GM12878 (cell line): ENCODE measurements at regions not wholly inside any gene's neighbourhood (a gene's known extent, or its start where the extent isn't known, plus 50 kb on each side); places are given as distances from the start of the nearest gene placed in this dataset.

Experiments used
- ATAC-seq: fragments of 200-7000 bp; cut with Tn5 transposase; 3 replicates; pipeline ENCODE4 v1.9.1; 2020; ENCODE audit warnings: mild to moderate bottlenecking, moderate library complexity
- BruUV-seq: library from RNA; stranded (reverse); fragments of 400-500 nt; replicated peaks from 2 replicates; lab custom pipeline; 2021; lab: Mats Ljungman, UMichigan
- CTCF ChIA-PET: fragments of 300-600 bp; sonication (Branson Sonifier 250); formaldehyde crosslinking; extraction: SDS; loops from one replicate; lab custom pipeline; 2021; ENCODE audit warnings: inconsistent platforms; lab: Yijun Ruan, JAX
- POLR2A ChIA-PET: fragments of 350-600 bp; formaldehyde crosslinking; extraction: SDS; loops from one replicate; lab custom pipeline; 2021; ENCODE audit warnings: inconsistent platforms; lab: Charles Lee
- RAD21 ChIA-PET: fragments of 300-600 bp; sonication (Branson Sonifier 250); formaldehyde crosslinking; loops from one replicate; lab custom pipeline; 2023; ENCODE audit warnings: antibody characterized with exemption; ENCODE audit not compliant: unreplicated experiment; lab: Charles Lee
- SMC1A ChIA-PET: fragments of 300-600 bp; sonication (Branson Sonifier 250); formaldehyde crosslinking; loops from one replicate; lab custom pipeline; 2023; ENCODE audit not compliant: unreplicated experiment, uncharacterized antibody; lab: Charles Lee
- DNase-seq: peaks from one replicate; pipeline ENCODE4 v3.0.0-alpha.2; 2011; ENCODE audit warnings: low read depth, low spot score
- FAIRE-seq: peaks from 3 replicates; lab custom pipeline; 2011; peaks lifted over from hg19 to GRCh38; lab: Jason Lieb, UNC
- H2AFZ ChIP-seq: 2 replicates; pipeline ENCODE4 v1.6.0; 2011; ENCODE audit warnings: low read depth, low read length, control low read depth; ENCODE audit not compliant: control insufficient read depth
- H3K27ac ChIP-seq: 2 replicates; pipeline ENCODE4 v1.5.1; 2011; ENCODE audit warnings: control low read depth; ENCODE audit not compliant: control insufficient read depth, insufficient read depth
- H3K27me3 ChIP-seq, 2 experiments: replicated peaks in 1 of 2; 2 replicates each; pipeline versions ENCODE4 v1.6.0 to v1.6.1; 2011; ENCODE audit warnings: low read length in 1 of 2; ENCODE audit not compliant: control insufficient read depth in 2 of 2, insufficient read depth in 2 of 2
- H3K36me3 ChIP-seq, 2 experiments: 2 replicates each; pipeline ENCODE4 v1.5.1; 2011; ENCODE audit warnings: low read length in 1 of 2; ENCODE audit not compliant: control insufficient read depth in 2 of 2, insufficient read depth in 2 of 2
- H3K4me1 ChIP-seq: 2 replicates; pipeline ENCODE4 v1.6.1; 2011; ENCODE audit warnings: mild to moderate bottlenecking, low read length, moderate library complexity, mixed read lengths; ENCODE audit not compliant: control insufficient read depth, insufficient read depth
- H3K4me2 ChIP-seq: 2 replicates; pipeline ENCODE4 v1.6.0; 2011; ENCODE audit warnings: control low read depth; ENCODE audit not compliant: control insufficient read depth, insufficient read depth
- H3K4me3 ChIP-seq: fragments of 200-600 bp; sonication (generic); 2 replicates; pipeline ENCODE4 v1.5.1; 2016
- H3K79me2 ChIP-seq: 2 replicates; pipeline ENCODE4 v1.6.0; 2011; ENCODE audit warnings: low read length; ENCODE audit not compliant: control insufficient read depth, insufficient read depth
- H3K9ac ChIP-seq: 2 replicates; pipeline ENCODE4 v1.8.0; 2011; ENCODE audit warnings: low read length, control low read depth, mixed read lengths; ENCODE audit not compliant: control insufficient read depth, insufficient read depth
- H3K9me3 ChIP-seq: replicated peaks from 3 replicates; pipeline ENCODE4 v1.5.1; 2011; ENCODE audit warnings: mild to moderate bottlenecking, low read length; ENCODE audit not compliant: control insufficient read depth, insufficient read depth
- H4K20me1 ChIP-seq: 2 replicates; pipeline ENCODE4 v1.6.0; 2011; ENCODE audit not compliant: control insufficient read depth, insufficient read depth
- CEBPB ChIP-seq, 2 experiments: fragments of 150-350 bp in 1 of 2; IDR thresholded peaks; 2 replicates each; pipeline ENCODE4 v1.6.1; 2012 to 2014; ENCODE audit warnings: low read depth in 2 of 2, low read length in 2 of 2, borderline replicate concordance in 1 of 2, inconsistent platforms in 1 of 2
- ETV6 ChIP-seq, 2 experiments: fragments of 450-650 bp in 1 of 2; IDR thresholded peaks in 1 of 2; conservative IDR thresholded peaks in 1 of 2; 2 replicates each; pipeline ENCODE4 v1.6.1; 2014; ENCODE audit warnings: antibody characterized with exemption in 1 of 2, borderline replicate concordance in 1 of 2, low read depth in 1 of 2, mild to moderate bottlenecking in 1 of 2, moderate library complexity in 1 of 2
- HDAC6 ChIP-seq: fragments of 200-600 bp; sonication (generic); IDR thresholded peaks from one replicate; pipeline ENCODE4 v1.8.0; 2017; ENCODE audit warnings: antibody characterized with exemption; ENCODE audit not compliant: unreplicated experiment
- IKZF2 ChIP-seq, 2 experiments: fragments of 450-650 bp; IDR thresholded peaks; 2 replicates each; pipeline ENCODE4 v1.6.1; 2017; ENCODE audit warnings: mild to moderate bottlenecking in 2 of 2, moderate library complexity in 2 of 2
- KAT2A ChIP-seq: conservative IDR thresholded peaks from 2 replicates; pipeline ENCODE4 v1.6.1; 2011; ENCODE audit warnings: low read depth, low read length; ENCODE audit not compliant: control insufficient read depth
- POU2F2 ChIP-seq: IDR thresholded peaks from 3 replicates; pipeline ENCODE4 v1.6.1; 2011; ENCODE audit warnings: low read depth, mild to moderate bottlenecking, low read length, borderline replicate concordance
- SIN3A ChIP-seq: IDR thresholded peaks from 2 replicates; pipeline ENCODE4 v1.6.1; 2012; ENCODE audit warnings: low read depth, low read length, improper control_type of control experiment
- SMC3 ChIP-seq: IDR thresholded peaks from 2 replicates; pipeline ENCODE4 v1.6.1; 2011; ENCODE audit warnings: low read length, improper control_type of control experiment, borderline replicate concordance
- TAF1 ChIP-seq: IDR thresholded peaks from 2 replicates; pipeline ENCODE4 v1.6.1; 2011; ENCODE audit warnings: mild to moderate bottlenecking, low read depth, low read length, borderline replicate concordance
- YY1 ChIP-seq: IDR thresholded peaks from 2 replicates; pipeline ENCODE4 v1.6.1; 2011; ENCODE audit warnings: low read depth, mild to moderate bottlenecking, low read length
- WGBS: methylation state at CpG from one replicate; pipeline ENCODE4 v1.1.6; 2016; ENCODE audit warnings: low lambda C conversion rate; ENCODE audit not compliant: insufficient replicate concordance, insufficient coverage; ENCODE audit errors: missing lambda C conversion rate; 5-methylcytosine and 5-hydroxymethylcytosine counted together
- in situ Hi-C: fragments of 300-500 bp; cut with MboI; formaldehyde crosslinking; loops from 9 replicates; pipeline ENCODE4 v1.14.3; 2018; ENCODE audit warnings: mixed read lengths
- intact Hi-C: fragments of 100-400 bp; cut with micrococcal nuclease; formaldehyde crosslinking; loops from one replicate; pipeline ENCODE4 v1.14.2; 2022; ENCODE audit not compliant: unreplicated experiment
- TF ChIP-seq, protein P1 (sequence below): fragments of 450-650 bp; IDR thresholded peaks from 2 replicates; pipeline ENCODE4 v1.6.1; 2017; ENCODE audit warnings: mild to moderate bottlenecking, moderate library complexity

DNA sequence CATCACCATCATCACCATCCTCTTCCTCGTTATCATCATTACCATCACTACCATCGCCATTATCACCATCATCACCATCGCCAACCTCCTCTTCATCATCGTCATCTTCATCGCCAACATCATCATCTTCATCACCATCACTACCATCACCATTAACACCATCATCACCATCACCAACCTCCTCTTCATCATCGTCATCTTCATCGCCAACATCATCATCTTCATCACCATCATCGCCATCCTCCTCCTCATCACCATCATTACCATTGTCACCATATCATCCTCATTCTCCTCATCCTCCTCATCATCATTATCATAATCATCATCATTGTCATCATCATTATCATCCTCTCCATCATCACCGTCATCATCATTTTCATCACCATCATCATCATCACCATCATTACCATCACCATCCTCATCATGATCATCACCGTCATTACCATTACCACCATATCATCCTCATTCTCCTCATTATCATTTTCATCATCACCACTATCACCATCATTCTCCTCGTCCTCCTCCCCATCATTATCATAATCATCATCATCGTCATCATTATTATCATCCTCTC is 1498.7 kb downstream of the TBC1D22A start (continued):
- TF ChIP-seq SMC3 (no peak), TAF1 (no peak), CEBPB (IDR thresholded peaks at IDR 0.05; ENCODE audit: borderline replicate concordance in 1 of 2, low read depth in 2 of 2, low read length in 2 of 2) (no peak)

DNA sequence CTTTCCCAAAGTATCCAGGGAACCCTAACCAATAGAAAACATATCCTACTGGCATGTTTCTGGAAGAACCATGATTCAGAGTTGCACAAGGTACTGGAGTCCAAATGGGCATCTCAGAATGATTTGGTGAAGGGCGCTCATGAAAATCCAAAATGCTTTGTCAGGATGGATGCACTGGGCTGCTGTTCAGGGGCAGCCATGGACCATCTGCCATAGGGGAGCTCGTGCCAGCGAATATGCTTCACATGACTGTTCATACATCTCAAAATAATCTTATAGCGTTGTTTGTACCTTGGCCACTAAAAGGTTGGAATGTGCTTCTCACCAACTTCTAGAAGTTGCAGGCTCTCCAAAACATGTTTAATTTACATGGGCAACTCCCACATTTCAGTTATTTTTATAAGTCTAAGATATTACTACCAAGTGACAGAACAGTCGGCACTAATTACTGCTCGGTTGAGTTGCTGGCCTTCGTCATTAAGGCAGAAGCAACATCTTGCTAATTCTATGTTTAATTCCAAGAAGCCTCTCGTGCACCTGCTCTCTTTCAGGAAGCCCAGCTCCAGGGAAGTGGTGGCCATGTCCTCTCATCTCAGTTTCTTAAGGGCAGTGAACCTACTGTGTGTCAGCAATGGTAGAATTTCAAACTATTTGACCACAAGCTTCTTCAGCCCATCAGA is 1497.7 kb downstream of the TBC1D22A start:
- POLR2A ChIA-PET: no interaction called here
- in situ Hi-C loops: no loop called here
- no peak for TF ChIP-seq SIN3A

DNA sequence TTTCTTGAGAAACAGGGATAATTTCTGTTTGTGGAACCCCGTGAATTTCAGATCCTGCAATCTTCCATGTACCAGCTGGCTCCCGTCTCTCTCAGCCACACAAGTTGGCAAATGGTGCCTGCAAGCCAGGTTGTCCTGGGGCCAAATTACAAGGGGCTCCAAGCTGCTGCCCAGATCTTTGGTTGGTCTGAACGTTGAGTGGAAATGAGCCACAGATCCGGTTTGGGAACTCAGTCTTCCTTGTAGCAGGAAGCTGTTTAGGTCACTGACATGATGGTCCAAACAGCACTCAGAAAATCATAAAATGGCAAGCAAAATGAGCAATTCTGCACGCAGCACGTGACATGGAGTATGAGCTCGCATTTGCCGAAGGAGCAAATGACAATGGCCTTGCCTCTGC is 1496.4 kb downstream of the TBC1D22A start:
- Histone ChIP-seq H3K4me2 (no peak overlapping the region), H3K79me2 (no peaks in the 10 kb centered on the region), H3K27me3 (no peaks in the 10 kb centered on the region), H3K4me1 (no peaks in the 10 kb centered on the region), H2AFZ (no peak overlapping the region), H3K36me3 (no peaks in the 10 kb centered on the region), H3K27ac (no peak overlapping the region), H3K9me3 (no peaks in the 10 kb centered on the region; the same call in 2 of the 3 replicates), H3K9ac (no peak overlapping the region), H3K4me3 (no peak overlapping the region), H4K20me1 (no peaks in the 10 kb centered on the region)
- intact Hi-C loops (no loop called here), in situ Hi-C loops (no loop called here)
- ChIA-PET RAD21 (no interaction called here), POLR2A (no interaction called here), CTCF (no interaction called here), SMC1A (no interaction called here)
- DNase-seq (no peak), FAIRE-seq (no peak), ATAC-seq (no peak)
- BruUV-seq: no TSS peak
- 43% methylated on average over 8 of the region's 8 CpGs for WGBS
- TF ChIP-seq, protein P1, sequence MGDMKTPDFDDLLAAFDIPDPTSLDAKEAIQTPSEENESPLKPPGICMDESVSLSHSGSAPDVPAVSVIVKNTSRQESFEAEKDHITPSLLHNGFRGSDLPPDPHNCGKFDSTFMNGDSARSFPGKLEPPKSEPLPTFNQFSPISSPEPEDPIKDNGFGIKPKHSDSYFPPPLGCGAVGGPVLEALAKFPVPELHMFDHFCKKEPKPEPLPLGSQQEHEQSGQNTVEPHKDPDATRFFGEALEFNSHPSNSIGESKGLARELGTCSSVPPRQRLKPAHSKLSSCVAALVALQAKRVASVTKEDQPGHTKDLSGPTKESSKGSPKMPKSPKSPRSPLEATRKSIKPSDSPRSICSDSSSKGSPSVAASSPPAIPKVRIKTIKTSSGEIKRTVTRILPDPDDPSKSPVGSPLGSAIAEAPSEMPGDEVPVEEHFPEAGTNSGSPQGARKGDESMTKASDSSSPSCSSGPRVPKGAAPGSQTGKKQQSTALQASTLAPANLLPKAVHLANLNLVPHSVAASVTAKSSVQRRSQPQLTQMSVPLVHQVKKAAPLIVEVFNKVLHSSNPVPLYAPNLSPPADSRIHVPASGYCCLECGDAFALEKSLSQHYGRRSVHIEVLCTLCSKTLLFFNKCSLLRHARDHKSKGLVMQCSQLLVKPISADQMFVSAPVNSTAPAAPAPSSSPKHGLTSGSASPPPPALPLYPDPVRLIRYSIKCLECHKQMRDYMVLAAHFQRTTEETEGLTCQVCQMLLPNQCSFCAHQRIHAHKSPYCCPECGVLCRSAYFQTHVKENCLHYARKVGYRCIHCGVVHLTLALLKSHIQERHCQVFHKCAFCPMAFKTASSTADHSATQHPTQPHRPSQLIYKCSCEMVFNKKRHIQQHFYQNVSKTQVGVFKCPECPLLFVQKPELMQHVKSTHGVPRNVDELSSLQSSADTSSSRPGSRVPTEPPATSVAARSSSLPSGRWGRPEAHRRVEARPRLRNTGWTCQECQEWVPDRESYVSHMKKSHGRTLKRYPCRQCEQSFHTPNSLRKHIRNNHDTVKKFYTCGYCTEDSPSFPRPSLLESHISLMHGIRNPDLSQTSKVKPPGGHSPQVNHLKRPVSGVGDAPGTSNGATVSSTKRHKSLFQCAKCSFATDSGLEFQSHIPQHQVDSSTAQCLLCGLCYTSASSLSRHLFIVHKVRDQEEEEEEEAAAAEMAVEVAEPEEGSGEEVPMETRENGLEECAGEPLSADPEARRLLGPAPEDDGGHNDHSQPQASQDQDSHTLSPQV: no peak
- no peak for TF ChIP-seq POU2F2
- TF ChIP-seq IKZF2 (IDR thresholded peaks at IDR 0.05): no peak
- TF ChIP-seq ETV6 (conservative IDR thresholded peaks at IDR 0.05 in 1 of 2, IDR thresholded peaks at IDR 0.05 in 1 of 2; ENCODE audit: borderline replicate concordance in 1 of 2, low read depth in 1 of 2): no peak
- TF ChIP-seq HDAC6: no peak
- no peak for TF ChIP-seq KAT2A
- TF ChIP-seq YY1: no peak

More for the DNA sequence above, 1497.7 kb downstream of the TBC1D22A start:
- H3K9ac ChIP-seq: no peak overlapping the region
- no peaks in the 10 kb centered on the region for H3K79me2 ChIP-seq
- no peak overlapping the region for H2AFZ ChIP-seq
- intact Hi-C loops: no loop called here
- H3K36me3 ChIP-seq: no peaks in the 10 kb centered on the region
- 40% methylated on average over 8 of the region's 8 CpGs for WGBS
- H3K27me3 ChIP-seq: no peaks in the 10 kb centered on the region
- H3K4me3 ChIP-seq: no peak overlapping the region
- no peaks in the 10 kb centered on the region for H4K20me1 ChIP-seq
- SMC1A ChIA-PET: no interaction called here
- H3K4me1 ChIP-seq: no peaks in the 10 kb centered on the region
- CTCF ChIA-PET: no interaction called here
- DNase-seq: no peak
- no peaks in the 10 kb centered on the region; the same call in 2 of the 3 replicates for H3K9me3 ChIP-seq
- RAD21 ChIA-PET: no interaction called here
- ATAC-seq: no peak
- no peak for FAIRE-seq
- H3K27ac ChIP-seq: no peak overlapping the region
- no TSS peak for BruUV-seq
- no peak overlapping the region for H3K4me2 ChIP-seq
